SU-DHL-6 (cell line): ENCODE measurements at regions not wholly inside any gene's neighbourhood (a gene's known extent, or its start where the extent isn't known, plus 50 kb on each side); places are given as distances from the start of the nearest gene placed in this dataset.

Experiments used
- H2AFZ ChIP-seq: fragments of 200-600 bp; sonication (generic); 2 replicates; pipeline ENCODE4 v1.6.1; 2014; ENCODE audit warnings: low read depth, mild to moderate bottlenecking, moderate library complexity, mixed read lengths, antibody characterized with exemption, low read length; ENCODE audit not compliant: severe bottlenecking
- H3F3A ChIP-seq: fragments of 200-600 bp; shearing (Covaris generic); 2 replicates; pipeline ENCODE4 v1.6.0; 2016; ENCODE audit warnings: antibody characterized with exemption, mild to moderate bottlenecking; ENCODE audit not compliant: insufficient read depth
- H3K27ac ChIP-seq: fragments of 200-600 bp; sonication (generic); 2 replicates; pipeline ENCODE4 v1.5.1; 2016; ENCODE audit warnings: low read depth, mild to moderate bottlenecking, low read length, moderate library complexity, mixed read lengths
- H3K27me3 ChIP-seq: fragments of 200-600 bp; sonication (generic), shearing (Covaris generic); 2 replicates; pipeline ENCODE4 v1.6.0; 2014; ENCODE audit warnings: mild to moderate bottlenecking, low read length
- H3K36me3 ChIP-seq: fragments of 200-600 bp; sonication (generic); 2 replicates; pipeline ENCODE4 v1.6.1; 2014; ENCODE audit warnings: mild to moderate bottlenecking, low read length, mixed read lengths
- H3K4me2 ChIP-seq: fragments of 300-600, 200-600 bp; shearing (Covaris generic), sonication (generic); 2 replicates; pipeline ENCODE4 v1.6.0; 2014; ENCODE audit warnings: low read length, low read depth, mild to moderate bottlenecking; ENCODE audit not compliant: poor library complexity, severe bottlenecking
- H3K4me3 ChIP-seq: fragments of 200-600 bp; sonication (generic); 2 replicates; pipeline ENCODE4 v1.5.1; 2014; ENCODE audit warnings: antibody characterized with exemption, low read length, mild to moderate bottlenecking, mixed read lengths; ENCODE audit not compliant: insufficient read depth, poor library complexity, severe bottlenecking
- H3K79me2 ChIP-seq: fragments of 200-600 bp; sonication (generic); 2 replicates; pipeline ENCODE4 v1.6.1; 2014; ENCODE audit warnings: mild to moderate bottlenecking, low read length, moderate library complexity; ENCODE audit not compliant: insufficient read depth
- H3K9ac ChIP-seq: fragments of 200-600 bp; sonication (generic); 2 replicates; pipeline ENCODE4 v1.7.0; 2014; ENCODE audit warnings: mild to moderate bottlenecking, low read length
- H3K9me2 ChIP-seq: fragments of 200-600 bp; sonication (generic); replicated peaks from 2 replicates; pipeline ENCODE4 v1.6.1; 2014; ENCODE audit warnings: low read length; ENCODE audit not compliant: insufficient read depth
- H3K9me3 ChIP-seq: fragments of 200-600 bp; sonication (generic); 2 replicates; pipeline ENCODE4 v1.6.1; 2014; ENCODE audit warnings: low read length, mixed read lengths; ENCODE audit not compliant: insufficient read depth
- H4K20me1 ChIP-seq: fragments of 200-600 bp; sonication (generic); 2 replicates; pipeline ENCODE4 v1.6.1; 2014; ENCODE audit warnings: low read depth, mild to moderate bottlenecking, antibody characterized with exemption, low read length, moderate library complexity, mixed read lengths
- EZH2phosphoT487 ChIP-seq: fragments of 200-600 bp; sonication (generic), shearing (Covaris generic); conservative IDR thresholded peaks from 2 replicates; pipeline ENCODE4 v1.6.1; 2018; ENCODE audit warnings: mild to moderate bottlenecking, antibody characterized with exemption, low read length, moderate library complexity, mixed read lengths
- TF ChIP-seq, protein P1 (sequence below): fragments of 200-600 bp; sonication (generic); IDR thresholded peaks from one replicate; pipeline ENCODE4 v1.5.1; 2017; ENCODE audit warnings: antibody characterized with exemption, mild to moderate bottlenecking, low read length, moderate library complexity; ENCODE audit not compliant: insufficient read depth, poor library complexity, severe bottlenecking

- Histone ChIP-seq H3K9ac (no peak overlapping the region), H3K27ac (no peak overlapping the region), H3K79me2 (no peaks in the 10 kb centered on the region), H3K4me3 (no peak overlapping the region), H3K36me3 (no peaks in the 10 kb centered on the region), H2AFZ (no peak overlapping the region), H4K20me1 (no peaks in the 10 kb centered on the region), H3F3A (no peaks in the 10 kb centered on the region), H3K27me3 (no peaks in the 10 kb centered on the region), H3K9me2 (no peaks in the 10 kb centered on the region), H3K4me2 (no peak overlapping the region), H3K9me3 (no peaks in the 10 kb centered on the region)
- TF ChIP-seq, protein P1, sequence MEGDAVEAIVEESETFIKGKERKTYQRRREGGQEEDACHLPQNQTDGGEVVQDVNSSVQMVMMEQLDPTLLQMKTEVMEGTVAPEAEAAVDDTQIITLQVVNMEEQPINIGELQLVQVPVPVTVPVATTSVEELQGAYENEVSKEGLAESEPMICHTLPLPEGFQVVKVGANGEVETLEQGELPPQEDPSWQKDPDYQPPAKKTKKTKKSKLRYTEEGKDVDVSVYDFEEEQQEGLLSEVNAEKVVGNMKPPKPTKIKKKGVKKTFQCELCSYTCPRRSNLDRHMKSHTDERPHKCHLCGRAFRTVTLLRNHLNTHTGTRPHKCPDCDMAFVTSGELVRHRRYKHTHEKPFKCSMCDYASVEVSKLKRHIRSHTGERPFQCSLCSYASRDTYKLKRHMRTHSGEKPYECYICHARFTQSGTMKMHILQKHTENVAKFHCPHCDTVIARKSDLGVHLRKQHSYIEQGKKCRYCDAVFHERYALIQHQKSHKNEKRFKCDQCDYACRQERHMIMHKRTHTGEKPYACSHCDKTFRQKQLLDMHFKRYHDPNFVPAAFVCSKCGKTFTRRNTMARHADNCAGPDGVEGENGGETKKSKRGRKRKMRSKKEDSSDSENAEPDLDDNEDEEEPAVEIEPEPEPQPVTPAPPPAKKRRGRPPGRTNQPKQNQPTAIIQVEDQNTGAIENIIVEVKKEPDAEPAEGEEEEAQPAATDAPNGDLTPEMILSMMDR: no peak
- no peak for TF ChIP-seq EZH2phosphoT487
Measured at GRCh38 chr5:63141591-63141990, 563.0 kb downstream of the LRRC70 start.

- H3K9me3 ChIP-seq: no peaks in the 10 kb centered on the region
- no peak for TF ChIP-seq EZH2phosphoT487
- TF ChIP-seq, protein P1: no peak
- H3K4me3 ChIP-seq: no peak overlapping the region
- no peaks in the 10 kb centered on the region for H3K9me2 ChIP-seq
- H3K4me2 ChIP-seq: no peak overlapping the region
- H3K27me3 ChIP-seq: no peaks in the 10 kb centered on the region
- H3K79me2 ChIP-seq: no peaks in the 10 kb centered on the region
- H2AFZ ChIP-seq: no peak overlapping the region
- no peaks in the 10 kb centered on the region for H3K36me3 ChIP-seq
- no peaks in the 10 kb centered on the region for H3F3A ChIP-seq
- H4K20me1 ChIP-seq: no peaks in the 10 kb centered on the region
- no peak overlapping the region for H3K9ac ChIP-seq
- no peak overlapping the region for H3K27ac ChIP-seq
Measured at GRCh38 chr5:63135291-63135690, 556.7 kb downstream of the LRRC70 start.

GRCh38 chr5:63131626-63132285 lies 553.1 kb downstream of the LRRC70 start:
- no peak overlapping the region for H3K4me3 ChIP-seq
- no peaks in the 10 kb centered on the region for H3K27me3 ChIP-seq
- H3K4me2 ChIP-seq: no peak overlapping the region
- no peaks in the 10 kb centered on the region for H3K9me2 ChIP-seq
- TF ChIP-seq, protein P1: no peak
- TF ChIP-seq EZH2phosphoT487: no peak
- H4K20me1 ChIP-seq: no peaks in the 10 kb centered on the region
- H3K9ac ChIP-seq: no peak overlapping the region
- no peak overlapping the region for H2AFZ ChIP-seq
- H3K79me2 ChIP-seq: no peaks in the 10 kb centered on the region
- H3K36me3 ChIP-seq: no peaks in the 10 kb centered on the region
- no peaks in the 10 kb centered on the region for H3K9me3 ChIP-seq
- H3K27ac ChIP-seq: no peak overlapping the region
- H3F3A ChIP-seq: no peaks in the 10 kb centered on the region
